PC-9 (cell line): ENCODE measurements at regions not wholly inside any gene's neighbourhood (a gene's known extent, or its start where the extent isn't known, plus 50 kb on each side); places are given as distances from the start of the nearest gene placed in this dataset.

Experiments used
- BruUV-seq: library from RNA; stranded (reverse); fragments of 400-500 nt; replicated peaks from 2 replicates; lab custom pipeline; 2021; lab: Mats Ljungman, UMichigan
- CTCF ChIA-PET: fragments of 300-600 bp; sonication (Branson Sonifier 250); formaldehyde crosslinking; loops from one replicate; lab custom pipeline; 2022; ENCODE audit warnings: antibody characterized with exemption; lab: Charles Lee
- POLR2A ChIA-PET: fragments of 300-600 bp; sonication (Branson Sonifier 250); formaldehyde crosslinking; loops from one replicate; lab custom pipeline; 2022; ENCODE audit warnings: antibody characterized with exemption; ENCODE audit not compliant: unreplicated experiment; lab: Charles Lee
- DNase-seq, 2 experiments: peaks; one replicate each; pipeline versions ENCODE4 v3.0.0 to v3.0.0-alpha.2; 2015 to 2022; ENCODE audit warnings: mixed read lengths in 1 of 2
- H2AFZ ChIP-seq: fragments of 200-600 bp; sonication (generic); 2 replicates; pipeline ENCODE4 v1.8.1; 2017; ENCODE audit warnings: antibody characterized with exemption
- H3F3A ChIP-seq: fragments of 200-600 bp; sonication (generic); 2 replicates; pipeline ENCODE4 v1.8.1; 2017; ENCODE audit warnings: antibody characterized with exemption, mild to moderate bottlenecking, low read depth; ENCODE audit not compliant: insufficient read depth
- H3K27ac ChIP-seq: fragments of 200-600 bp; sonication (generic); 2 replicates; pipeline ENCODE4 v1.6.1; 2016; ENCODE audit warnings: mixed run types
- H3K27me3 ChIP-seq: fragments of 200-600 bp; sonication (generic); 2 replicates; pipeline ENCODE4 v1.6.1; 2016; ENCODE audit warnings: low read depth, mixed run types; ENCODE audit not compliant: insufficient read depth
- H3K36me3 ChIP-seq: fragments of 200-600 bp; sonication (generic); 2 replicates; pipeline ENCODE4 v1.6.1; 2016; ENCODE audit warnings: low read depth, mixed run types
- H3K4me1 ChIP-seq: fragments of 200-600 bp; sonication (generic); replicated peaks from 2 replicates; pipeline ENCODE4 v1.6.1; 2016; ENCODE audit warnings: mixed run types; ENCODE audit not compliant: insufficient read depth
- H3K4me2 ChIP-seq: fragments of 200-600 bp; sonication (generic); 2 replicates; pipeline ENCODE4 v1.6.1; 2017; ENCODE audit warnings: mixed run types
- H3K4me3 ChIP-seq: fragments of 200-600 bp; sonication (generic); 2 replicates; pipeline ENCODE4 v1.6.1; 2016; ENCODE audit warnings: mixed run types
- H3K79me2 ChIP-seq: fragments of 200-600 bp; sonication (generic); 2 replicates; pipeline ENCODE4 v1.6.1; 2017; ENCODE audit warnings: low read depth, mixed run types
- H3K9me2 ChIP-seq: fragments of 200-600 bp; sonication (generic); 2 replicates; pipeline ENCODE4 v1.8.1; 2017; ENCODE audit warnings: mild to moderate bottlenecking; ENCODE audit not compliant: insufficient read depth
- H3K9me3 ChIP-seq: fragments of 200-600 bp; sonication (generic); 2 replicates; pipeline ENCODE4 v1.8.1; 2016; ENCODE audit warnings: low read depth; ENCODE audit not compliant: insufficient read depth
- H4K20me1 ChIP-seq: fragments of 200-600 bp; sonication (generic); 2 replicates; pipeline ENCODE4 v1.8.1; 2017; ENCODE audit not compliant: insufficient read depth
- CTCF ChIP-seq: fragments of 200-600 bp; sonication (generic); conservative IDR thresholded peaks from 2 replicates; pipeline ENCODE4 v1.6.1; 2017; ENCODE audit warnings: mixed run types, antibody characterized with exemption, mild to moderate bottlenecking, moderate library complexity
- EZH2 ChIP-seq: fragments of 200-600 bp; sonication (generic); IDR thresholded peaks from 2 replicates; pipeline ENCODE4 v1.8.0; 2017; ENCODE audit warnings: antibody characterized with exemption, low read depth
- intact Hi-C: fragments of 100-400 bp; cut with micrococcal nuclease; formaldehyde crosslinking; loops from one replicate; pipeline ENCODE4 v1.10.0; 2022; ENCODE audit not compliant: unreplicated experiment

GRCh38 chr13:40221460-40222201 is 444.8 kb downstream of the FOXO1 start:
- intact Hi-C loops, result no loop called here
- H3K4me3 ChIP-seq, result no peak overlapping the region
- H3K9me3 ChIP-seq, result no peaks in the 10 kb centered on the region
- H2AFZ ChIP-seq, result no peak overlapping the region
- H4K20me1 ChIP-seq, result no peaks in the 10 kb centered on the region
- POLR2A ChIA-PET, result interaction anchor here (0.6 kb wide), 1 partner anchor 10 kb away, joined by 6 read pairs; no protein-coding TSS in a partner anchor
- no peak overlapping the region for H3K27ac ChIP-seq
- H3K4me2 ChIP-seq, result no peak overlapping the region
- H3K4me1 ChIP-seq, result no peaks in the 10 kb centered on the region
- TF ChIP-seq EZH2 (no peak), CTCF (no peak)
- DNase-seq, result peak; percentile 3 to 46
- no TSS peak for BruUV-seq
- no peaks in the 10 kb centered on the region for H3F3A ChIP-seq
- H3K27me3 ChIP-seq, result no peaks in the 10 kb centered on the region
- CTCF ChIA-PET, result no interaction called here
- no peaks in the 10 kb centered on the region for H3K79me2 ChIP-seq
- no peaks in the 10 kb centered on the region for H3K36me3 ChIP-seq
- H3K9me2 ChIP-seq, result no peaks in the 10 kb centered on the region

GRCh38 chr13:40223585-40223984 is 442.9 kb downstream of the FOXO1 start:
- H3K9me2 ChIP-seq, result no peaks in the 10 kb centered on the region
- no peaks in the 10 kb centered on the region for H3K4me1 ChIP-seq
- no peak overlapping the region for H3K4me3 ChIP-seq
- no peak overlapping the region for H2AFZ ChIP-seq
- H3K27ac ChIP-seq, result no peak overlapping the region
- no peak for DNase-seq
- intact Hi-C loops, result no loop called here
- no peaks in the 10 kb centered on the region for H3K9me3 ChIP-seq
- CTCF ChIA-PET, result no interaction called here
- no peaks in the 10 kb centered on the region for H3K36me3 ChIP-seq
- POLR2A ChIA-PET, result no interaction called here
- no TSS peak for BruUV-seq
- H4K20me1 ChIP-seq, result no peaks in the 10 kb centered on the region
- H3K79me2 ChIP-seq, result no peaks in the 10 kb centered on the region
- no peaks in the 10 kb centered on the region for H3F3A ChIP-seq
- no peak overlapping the region for H3K4me2 ChIP-seq
- no peaks in the 10 kb centered on the region for H3K27me3 ChIP-seq
- TF ChIP-seq CTCF, result no peak
- TF ChIP-seq EZH2, result no peak

- CTCF ChIA-PET, result no interaction called here
- Histone ChIP-seq H3K27ac (no peak overlapping the region), H4K20me1 (no peaks in the 10 kb centered on the region), H3K4me3 (no peak overlapping the region), H3K27me3 (no peaks in the 10 kb centered on the region), H3K79me2 (no peaks in the 10 kb centered on the region), H2AFZ (no peak overlapping the region), H3K9me2 (no peaks in the 10 kb centered on the region), H3K36me3 (no peaks in the 10 kb centered on the region), H3F3A (no peaks in the 10 kb centered on the region), H3K4me2 (no peak overlapping the region), H3K4me1 (no peaks in the 10 kb centered on the region), H3K9me3 (no peaks in the 10 kb centered on the region)
- intact Hi-C loops, result no loop called here
- POLR2A ChIA-PET, result no interaction called here
- TF ChIP-seq EZH2, result no peak
- no peak for TF ChIP-seq CTCF
- no peak for DNase-seq
- no TSS peak for BruUV-seq
Measured at GRCh38 chr13:40228496-40228895, 437.9 kb downstream of the FOXO1 start.
